RWPE2 (cell line): ENCODE measurements at regions not wholly inside any gene's neighbourhood (a gene's known extent, or its start where the extent isn't known, plus 50 kb on each side); places are given as distances from the start of the nearest gene placed in this dataset.

Experiments used
- ATAC-seq: fragments of 200-7000 bp; cut with Tn5 transposase; 3 replicates; pipeline ENCODE4 v1.9.1; 2021; ENCODE audit warnings: low read depth
- DNase-seq: peaks from one replicate; pipeline ENCODE4 v3.0.0-alpha.2; 2020; ENCODE audit warnings: low spot score
- H3K27ac ChIP-seq: fragments of 450-650 bp; 2 replicates; pipeline ENCODE4 v1.5.1; 2017; ENCODE audit warnings: mild to moderate bottlenecking; ENCODE audit not compliant: poor library complexity, severe bottlenecking
- H3K27me3 ChIP-seq: fragments of 250-450 bp; sonication (Bioruptor Pico); 2 replicates; pipeline ENCODE4 v1.5.1; 2021; ENCODE audit warnings: mild to moderate bottlenecking, moderate library complexity; ENCODE audit not compliant: insufficient read depth, poor library complexity, severe bottlenecking
- H3K36me3 ChIP-seq: fragments of 250-450 bp; sonication (Bioruptor Pico); 2 replicates; pipeline ENCODE4 v1.5.1; 2020; ENCODE audit warnings: low read depth, mild to moderate bottlenecking, moderate library complexity
- H3K4me1 ChIP-seq: fragments of 250-450 bp; sonication (Bioruptor Pico); 2 replicates; pipeline ENCODE4 v1.5.1; 2021; ENCODE audit warnings: mild to moderate bottlenecking, moderate library complexity; ENCODE audit not compliant: insufficient read depth, poor library complexity, severe bottlenecking
- H3K4me3 ChIP-seq: fragments of 250-450 bp; sonication (Bioruptor Pico); 2 replicates; pipeline ENCODE4 v1.5.1; 2021; ENCODE audit warnings: mild to moderate bottlenecking, moderate library complexity; ENCODE audit not compliant: severe bottlenecking
- H3K9me3 ChIP-seq: fragments of 250-450 bp; sonication (Bioruptor Pico); 2 replicates; pipeline ENCODE4 v1.5.1; 2021; ENCODE audit warnings: mild to moderate bottlenecking, moderate library complexity; ENCODE audit not compliant: severe bottlenecking
- TF ChIP-seq, protein P1 (sequence below): fragments of 450-650 bp; IDR thresholded peaks from one replicate; pipeline ENCODE4 v1.5.1; 2017; ENCODE audit warnings: mild to moderate bottlenecking, moderate library complexity; ENCODE audit not compliant: poor library complexity, severe bottlenecking

DNA sequence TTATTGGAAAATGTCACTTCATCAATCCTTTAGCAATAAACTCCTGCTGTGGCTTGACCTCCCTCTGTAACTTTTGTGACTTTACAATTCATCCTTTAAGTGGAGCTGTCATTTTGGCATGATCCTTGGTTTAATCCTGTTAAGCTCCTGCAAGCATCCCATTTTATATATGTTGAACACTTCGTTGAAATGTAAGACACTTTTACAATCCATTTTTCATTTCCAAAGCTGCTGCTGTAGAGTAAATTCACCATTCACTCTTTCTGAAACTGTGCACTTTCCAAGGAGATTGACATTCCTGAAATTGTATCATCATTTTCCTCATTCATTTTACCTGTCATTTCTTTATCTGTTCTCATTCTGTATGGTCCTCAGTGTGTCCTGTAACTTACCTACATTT, 1003.2 kb upstream of the GOT2 start:
- ATAC-seq, result no peak

DNA sequence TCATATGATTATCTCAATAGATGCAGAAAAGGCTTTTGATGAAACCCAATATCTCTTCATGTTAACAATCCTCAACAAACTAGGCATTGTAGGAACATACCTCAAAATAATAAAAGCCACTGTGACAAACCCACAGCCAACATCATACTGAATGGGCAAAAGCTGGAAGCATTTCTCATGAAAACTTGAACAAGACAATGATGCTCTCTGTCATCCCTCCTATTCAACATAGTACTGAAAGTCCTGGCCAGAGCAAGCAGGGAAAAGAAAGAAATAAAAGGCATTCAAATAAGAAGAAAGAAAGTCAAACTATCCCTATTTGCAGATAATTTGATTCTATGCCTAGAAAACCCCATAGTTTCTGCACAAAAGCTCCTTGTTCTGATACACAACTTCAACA, 999.2 kb upstream of the GOT2 start:
- no peaks in the 10 kb centered on the region for H3K9me3 ChIP-seq
- TF ChIP-seq, protein P1, sequence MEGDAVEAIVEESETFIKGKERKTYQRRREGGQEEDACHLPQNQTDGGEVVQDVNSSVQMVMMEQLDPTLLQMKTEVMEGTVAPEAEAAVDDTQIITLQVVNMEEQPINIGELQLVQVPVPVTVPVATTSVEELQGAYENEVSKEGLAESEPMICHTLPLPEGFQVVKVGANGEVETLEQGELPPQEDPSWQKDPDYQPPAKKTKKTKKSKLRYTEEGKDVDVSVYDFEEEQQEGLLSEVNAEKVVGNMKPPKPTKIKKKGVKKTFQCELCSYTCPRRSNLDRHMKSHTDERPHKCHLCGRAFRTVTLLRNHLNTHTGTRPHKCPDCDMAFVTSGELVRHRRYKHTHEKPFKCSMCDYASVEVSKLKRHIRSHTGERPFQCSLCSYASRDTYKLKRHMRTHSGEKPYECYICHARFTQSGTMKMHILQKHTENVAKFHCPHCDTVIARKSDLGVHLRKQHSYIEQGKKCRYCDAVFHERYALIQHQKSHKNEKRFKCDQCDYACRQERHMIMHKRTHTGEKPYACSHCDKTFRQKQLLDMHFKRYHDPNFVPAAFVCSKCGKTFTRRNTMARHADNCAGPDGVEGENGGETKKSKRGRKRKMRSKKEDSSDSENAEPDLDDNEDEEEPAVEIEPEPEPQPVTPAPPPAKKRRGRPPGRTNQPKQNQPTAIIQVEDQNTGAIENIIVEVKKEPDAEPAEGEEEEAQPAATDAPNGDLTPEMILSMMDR, result no peak

More for the DNA sequence above, 1003.2 kb upstream of the GOT2 start:
- no peaks in the 10 kb centered on the region for H3K27me3 ChIP-seq
- no peaks in the 10 kb centered on the region for H3K9me3 ChIP-seq
- TF ChIP-seq, protein P1, result no peak
- no peak for DNase-seq
- no peak overlapping the region for H3K4me3 ChIP-seq
- no peaks in the 10 kb centered on the region for H3K36me3 ChIP-seq
- no peak overlapping the region for H3K27ac ChIP-seq
- no peaks in the 10 kb centered on the region for H3K4me1 ChIP-seq

DNA sequence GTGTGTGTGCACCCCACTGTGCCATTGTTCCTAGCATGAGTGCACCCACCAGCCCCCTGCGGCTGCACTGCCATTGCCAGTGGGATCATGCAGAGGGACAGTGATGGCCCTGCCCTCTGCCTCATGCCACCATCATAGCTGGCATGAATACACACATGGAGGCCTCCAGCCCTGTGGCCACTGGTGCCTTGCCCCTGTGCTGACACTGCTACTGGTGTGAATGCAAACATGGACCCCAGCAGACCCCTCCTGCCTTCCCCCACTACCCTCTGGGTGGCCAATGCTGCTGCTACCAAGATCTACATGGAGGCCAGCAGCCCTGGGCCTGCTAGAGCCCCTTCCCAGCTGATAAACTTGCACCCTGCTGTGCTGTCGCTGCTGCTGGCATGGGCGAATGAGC, 995.5 kb upstream of the GOT2 start:
- Histone ChIP-seq H3K4me3 (no peak overlapping the region), H3K27me3 (no peaks in the 10 kb centered on the region), H3K27ac (no peak overlapping the region), H3K4me1 (no peaks in the 10 kb centered on the region), H3K9me3 (no peaks in the 10 kb centered on the region), H3K36me3 (no peaks in the 10 kb centered on the region)
- TF ChIP-seq, protein P1, result no peak
- DNase-seq, result no peak
- ATAC-seq, result no peak

More for the DNA sequence above, 999.2 kb upstream of the GOT2 start:
- Histone ChIP-seq H3K4me1 (no peaks in the 10 kb centered on the region), H3K27ac (no peak overlapping the region), H3K27me3 (no peaks in the 10 kb centered on the region), H3K4me3 (no peak overlapping the region), H3K36me3 (no peaks in the 10 kb centered on the region)
- DNase-seq, result no peak
- no peak for ATAC-seq

GRCh38 chr16:59719121-59719520, 985.0 kb upstream of the GOT2 start:
- Histone ChIP-seq H3K27me3 (no peaks in the 10 kb centered on the region), H3K36me3 (no peaks in the 10 kb centered on the region), H3K9me3 (no peaks in the 10 kb centered on the region), H3K4me1 (no peaks in the 10 kb centered on the region), H3K27ac (no peak overlapping the region), H3K4me3 (no peak overlapping the region)
- TF ChIP-seq, protein P1, result no peak
- no peak for ATAC-seq
- DNase-seq, result no peak

GRCh38 chr16:59707436-59708226, 973.5 kb upstream of the GOT2 start:
- Histone ChIP-seq H3K4me3 (no peak overlapping the region), H3K4me1 (no peaks in the 10 kb centered on the region), H3K27me3 (no peaks in the 10 kb centered on the region), H3K27ac (no peak overlapping the region), H3K36me3 (no peaks in the 10 kb centered on the region), H3K9me3 (no peaks in the 10 kb centered on the region)
- DNase-seq, result no peak
- no peak for ATAC-seq
- TF ChIP-seq, protein P1, result no peak
